ENCODE measurements at regions not wholly inside any gene's neighbourhood (a gene's known extent, or its start where the extent isn't known, plus 50 kb on each side); places are given as distances from the start of the nearest gene placed in this dataset.

DNA sequence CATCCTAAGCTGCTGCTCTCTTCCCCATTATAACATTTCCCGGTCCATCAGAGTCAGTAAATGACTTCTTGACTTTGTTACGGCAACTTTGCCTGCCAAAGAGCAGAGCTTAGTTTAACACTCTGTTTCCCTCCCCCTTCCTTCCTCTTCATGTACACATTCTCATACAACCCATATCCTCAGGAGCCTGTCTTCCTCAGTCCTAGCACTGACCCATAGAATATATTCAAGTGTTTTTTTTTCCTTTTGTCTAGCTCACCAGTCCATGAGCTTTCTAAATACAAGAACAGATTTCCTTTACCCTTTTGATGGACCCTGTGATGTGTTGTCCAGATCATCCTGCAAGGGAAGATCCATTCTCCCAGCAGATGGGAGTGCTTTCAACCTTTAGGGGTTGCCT lies 97.0 kb upstream of the MON1B start:
- TF ChIP-seq, protein P1, sequence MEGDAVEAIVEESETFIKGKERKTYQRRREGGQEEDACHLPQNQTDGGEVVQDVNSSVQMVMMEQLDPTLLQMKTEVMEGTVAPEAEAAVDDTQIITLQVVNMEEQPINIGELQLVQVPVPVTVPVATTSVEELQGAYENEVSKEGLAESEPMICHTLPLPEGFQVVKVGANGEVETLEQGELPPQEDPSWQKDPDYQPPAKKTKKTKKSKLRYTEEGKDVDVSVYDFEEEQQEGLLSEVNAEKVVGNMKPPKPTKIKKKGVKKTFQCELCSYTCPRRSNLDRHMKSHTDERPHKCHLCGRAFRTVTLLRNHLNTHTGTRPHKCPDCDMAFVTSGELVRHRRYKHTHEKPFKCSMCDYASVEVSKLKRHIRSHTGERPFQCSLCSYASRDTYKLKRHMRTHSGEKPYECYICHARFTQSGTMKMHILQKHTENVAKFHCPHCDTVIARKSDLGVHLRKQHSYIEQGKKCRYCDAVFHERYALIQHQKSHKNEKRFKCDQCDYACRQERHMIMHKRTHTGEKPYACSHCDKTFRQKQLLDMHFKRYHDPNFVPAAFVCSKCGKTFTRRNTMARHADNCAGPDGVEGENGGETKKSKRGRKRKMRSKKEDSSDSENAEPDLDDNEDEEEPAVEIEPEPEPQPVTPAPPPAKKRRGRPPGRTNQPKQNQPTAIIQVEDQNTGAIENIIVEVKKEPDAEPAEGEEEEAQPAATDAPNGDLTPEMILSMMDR (IDR thresholded peaks at IDR 0.05; ENCODE audit: insufficient read depth, low read length, poor library complexity, severe bottlenecking): no peak
- TF ChIP-seq EZH2phosphoT487 (conservative IDR thresholded peaks at IDR 0.05; ENCODE audit: low read length): no peak

All from SU-DHL-6 (cell line).